Ovary (tissue), 7 donors: ENCODE measurements at regions not wholly inside any gene's neighbourhood (a gene's known extent, or its start where the extent isn't known, plus 50 kb on each side); places are given as distances from the start of the nearest gene placed in this dataset.

Experiments
- DNase-seq, 5 donors: peaks; one replicate each; pipeline ENCODE4 v3.0.0-alpha.2; 2019 to 2020
- H3K27ac ChIP-seq, 2 donors: fragments of 200-600 bp; one replicate each; pipeline versions ENCODE4 v1.5.1 to v1.8.0; 2019 to 2022
- H3K27me3 ChIP-seq: fragments of 200-600 bp; one replicate; pipeline ENCODE4 v1.8.0; 2022
- H3K36me3 ChIP-seq: fragments of 200-600 bp; sonication (generic); one replicate; pipeline ENCODE4 v1.5.1; 2019
- H3K4me1 ChIP-seq: one replicate; pipeline ENCODE4 v1.8.1; 2013; ENCODE audit warnings: mild to moderate bottlenecking, moderate library complexity; ENCODE audit not compliant: insufficient read depth
- H3K4me3 ChIP-seq: fragments of 200-600 bp; sonication (generic); one replicate; pipeline ENCODE4 v1.5.1; 2017
- H3K9me3 ChIP-seq, 2 donors: fragments of 200-600 bp in 1 of 2; sonication (generic) in 1 of 2; one replicate each; pipeline versions ENCODE4 v1.5.1 to v1.8.1; 2013 to 2019; ENCODE audit warnings: mild to moderate bottlenecking in 1 of 2, moderate library complexity in 1 of 2
- EP300 ChIP-seq: sonication (generic); formaldehyde crosslinking; IDR thresholded peaks from one replicate; pipeline ENCODE4 v1.6.1; 2017; ENCODE audit warnings: antibody characterized with exemption
- POLR2A ChIP-seq: fragments of 450-650 bp; IDR thresholded peaks from one replicate; pipeline ENCODE4 v1.6.1; 2017; ENCODE audit warnings: antibody characterized with exemption, mild to moderate bottlenecking, moderate library complexity
- WGBS, 3 donors: extraction: QIAGEN DNeasy Blood & Tissue Kit in 1 of 3; methylation state at CpG; one replicate each; pipeline versions ENCODE4 v1.1.5 to v1.1.7; 2013 to 2017; 5-methylcytosine and 5-hydroxymethylcytosine counted together
- intact Hi-C, 4 donors: fragments of 100-400 bp; cut with DNase I; formaldehyde crosslinking; loops; one replicate each; pipeline versions ENCODE4 v1.11.0 to v1.15.1; 2022 to 2023
- TF ChIP-seq, protein P1 (sequence below), 3 donors: fragments of 450-650 bp in 2 of 3; fragments of 200-600 bp in 1 of 3; IDR thresholded peaks; one replicate each; pipeline versions ENCODE4 v1.5.1 to v1.8.0; 2016 to 2022; ENCODE audit warnings: antibody characterized with exemption in 3 of 3, mild to moderate bottlenecking in 1 of 3
- donor health status: DM: no; HTN: no; CAD: no; lungs with moderate emphysema.
- donor health status: DM: no; HTN: no; CAD: no.
- donor health status: Bipolar disorder and iron deficiency.
- donor health status: DM: no; HTN: no; CAD: no.
- donor health status: DM: yes; HTN: yes; CAD: no.

- Histone ChIP-seq H3K27me3 (no peaks in the 10 kb centered on the region), H3K4me1 (no peaks in the 10 kb centered on the region), H3K4me3 (no peak overlapping the region), H3K27ac (no peak overlapping the region), H3K9me3 (no peaks in the 10 kb centered on the region), H3K36me3 (no peaks in the 10 kb centered on the region)
- no peak for DNase-seq
- 87 to 93% (median 91%) methylated on average over 3 of the region's 3 CpGs for WGBS, 3 donors
- intact Hi-C loops, result no loop called here
- TF ChIP-seq POLR2A, result no peak
These were observed 569.1 kb upstream of the TBX3 start for GRCh38 chr12:115253049-115253448.

DNA sequence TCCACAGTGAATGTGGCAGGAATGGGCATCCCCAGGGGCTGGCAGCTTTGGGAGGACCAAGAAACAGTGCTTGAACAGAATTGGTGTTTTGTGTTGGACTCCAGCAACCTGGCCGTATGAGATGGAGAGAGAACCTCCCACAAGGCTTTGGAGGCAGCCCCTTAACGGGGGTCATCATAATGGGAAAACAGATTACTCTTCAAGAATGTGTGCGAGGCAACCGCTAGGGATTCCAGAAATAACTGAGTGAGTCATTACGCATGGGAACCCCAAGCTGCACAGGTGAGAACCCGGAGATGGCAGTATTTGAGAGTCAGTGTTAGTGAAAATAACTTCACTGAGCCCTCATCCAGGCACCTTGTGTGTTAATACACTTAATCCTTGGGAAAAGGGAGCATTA, 567.8 kb upstream of the TBX3 start:
- Histone ChIP-seq H3K27ac (no peak overlapping the region), H3K36me3 (no peaks in the 10 kb centered on the region), H3K9me3 (no peaks in the 10 kb centered on the region), H3K4me1 (no peaks in the 10 kb centered on the region), H3K4me3 (no peak overlapping the region), H3K27me3 (no peaks in the 10 kb centered on the region)
- intact Hi-C loops, result no loop called here
- no peak for DNase-seq
- whole genome bisulfite sequencing, 3 donors, result 78 to 88% (median 85%) methylated on average over 6 of the region's 6 CpGs
- no peak for TF ChIP-seq POLR2A
- TF ChIP-seq, protein P1, sequence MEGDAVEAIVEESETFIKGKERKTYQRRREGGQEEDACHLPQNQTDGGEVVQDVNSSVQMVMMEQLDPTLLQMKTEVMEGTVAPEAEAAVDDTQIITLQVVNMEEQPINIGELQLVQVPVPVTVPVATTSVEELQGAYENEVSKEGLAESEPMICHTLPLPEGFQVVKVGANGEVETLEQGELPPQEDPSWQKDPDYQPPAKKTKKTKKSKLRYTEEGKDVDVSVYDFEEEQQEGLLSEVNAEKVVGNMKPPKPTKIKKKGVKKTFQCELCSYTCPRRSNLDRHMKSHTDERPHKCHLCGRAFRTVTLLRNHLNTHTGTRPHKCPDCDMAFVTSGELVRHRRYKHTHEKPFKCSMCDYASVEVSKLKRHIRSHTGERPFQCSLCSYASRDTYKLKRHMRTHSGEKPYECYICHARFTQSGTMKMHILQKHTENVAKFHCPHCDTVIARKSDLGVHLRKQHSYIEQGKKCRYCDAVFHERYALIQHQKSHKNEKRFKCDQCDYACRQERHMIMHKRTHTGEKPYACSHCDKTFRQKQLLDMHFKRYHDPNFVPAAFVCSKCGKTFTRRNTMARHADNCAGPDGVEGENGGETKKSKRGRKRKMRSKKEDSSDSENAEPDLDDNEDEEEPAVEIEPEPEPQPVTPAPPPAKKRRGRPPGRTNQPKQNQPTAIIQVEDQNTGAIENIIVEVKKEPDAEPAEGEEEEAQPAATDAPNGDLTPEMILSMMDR (IDR thresholded peaks at IDR 0.05), result no peak
- no peak for TF ChIP-seq EP300

GRCh38 chr12:115249671-115250278, 565.8 kb upstream of the TBX3 start:
- no peaks in the 10 kb centered on the region for H3K27me3 ChIP-seq
- no peaks in the 10 kb centered on the region for H3K36me3 ChIP-seq
- H3K27ac ChIP-seq, result no peak overlapping the region
- H3K4me3 ChIP-seq, result no peak overlapping the region
- no peaks in the 10 kb centered on the region for H3K9me3 ChIP-seq
- intact Hi-C loops, result no loop called here
- DNase-seq, result no peak
- H3K4me1 ChIP-seq, result no peaks in the 10 kb centered on the region
- TF ChIP-seq POLR2A, result no peak
- TF ChIP-seq, protein P1 (IDR thresholded peaks at IDR 0.05), result no peak
- TF ChIP-seq EP300, result no peak
- WGBS, 3 donors, result 50 to 61% (median 60%) methylated on average over 3 of the region's 3 CpGs

- Histone ChIP-seq H3K27ac (no peak overlapping the region), H3K4me1 (no peaks in the 10 kb centered on the region), H3K9me3 (no peaks in the 10 kb centered on the region), H3K36me3 (no peaks in the 10 kb centered on the region), H3K27me3 (no peaks in the 10 kb centered on the region), H3K4me3 (no peak overlapping the region)
- DNase-seq, result no peak
- intact Hi-C loops, result no loop called here
- TF ChIP-seq EP300 (no peak), POLR2A (no peak)
- TF ChIP-seq, protein P1 (IDR thresholded peaks at IDR 0.05), result no peak
- WGBS, 3 donors, result 76 to 87% (median 80%) methylated on average over 10 of the region's 10 CpGs
These were observed 561.0 kb upstream of the TBX3 start for GRCh38 chr12:115245020-115245419.

- no peaks in the 10 kb centered on the region for H3K4me1 ChIP-seq
- H3K36me3 ChIP-seq, result no peaks in the 10 kb centered on the region
- TF ChIP-seq EP300 (no peak), POLR2A (no peak)
- TF ChIP-seq, protein P1 (IDR thresholded peaks at IDR 0.05), result no peak
- H3K27me3 ChIP-seq, result no peaks in the 10 kb centered on the region
- H3K9me3 ChIP-seq, result no peaks in the 10 kb centered on the region
- intact Hi-C loops, result no loop called here
- no peak for DNase-seq
- 69 to 77% (median 72%) methylated on average over 5 of the region's 5 CpGs for WGBS, 3 donors
- no peak overlapping the region for H3K27ac ChIP-seq
- no peak overlapping the region for H3K4me3 ChIP-seq
These were observed 560.1 kb upstream of the TBX3 start for GRCh38 chr12:115243933-115244628.
